ENCODE measurements at regions not wholly inside any gene's neighbourhood (a gene's known extent, or its start where the extent isn't known, plus 50 kb on each side); places are given as distances from the start of the nearest gene placed in this dataset.
"Not testable (repeated sequence)": the region's sequence is repeated elsewhere in the genome, so short reads cannot be mapped to it uniquely, and the experiment has no call there.

DNA sequence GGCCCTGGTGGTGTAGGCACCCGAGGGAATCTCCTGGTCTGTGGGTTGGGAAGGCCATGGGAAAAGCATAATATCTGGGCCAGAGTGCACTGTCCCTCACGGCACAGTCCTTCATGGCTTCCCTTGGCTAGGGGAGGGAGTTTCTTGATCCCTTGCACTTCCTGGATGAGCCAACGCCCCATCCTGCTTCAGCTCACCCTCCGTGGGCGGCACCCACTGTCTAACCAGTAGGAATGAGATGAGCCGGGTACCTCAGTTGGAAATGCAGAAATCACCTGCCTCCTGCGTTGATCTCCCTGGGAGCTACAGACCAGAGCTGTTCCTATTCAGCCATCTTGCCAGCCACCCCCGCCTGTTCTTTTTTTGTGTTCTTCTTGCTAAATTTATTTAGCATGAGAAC is 134.4 kb downstream of the LEPR start:
- Histone ChIP-seq H3K9me3 (ENCODE audit: insufficient read depth, low read depth, low read length) (no peaks in the 10 kb centered on the region), H3K4me3 (ENCODE audit: low read length) (no peak overlapping the region), H3K27ac (ENCODE audit: low read length) (no peak overlapping the region), H3K9ac (ENCODE audit: low read depth, low read length) (no peak overlapping the region), H3K36me3 (ENCODE audit: insufficient read depth, low read depth, low read length) (no peaks in the 10 kb centered on the region), H3K4me1 (ENCODE audit: insufficient read depth, low read length) (no peaks in the 10 kb centered on the region; the same call in 1 of the 2 replicates), H3K27me3 (ENCODE audit: insufficient read depth, low read length) (no peaks in the 10 kb centered on the region)

DNA sequence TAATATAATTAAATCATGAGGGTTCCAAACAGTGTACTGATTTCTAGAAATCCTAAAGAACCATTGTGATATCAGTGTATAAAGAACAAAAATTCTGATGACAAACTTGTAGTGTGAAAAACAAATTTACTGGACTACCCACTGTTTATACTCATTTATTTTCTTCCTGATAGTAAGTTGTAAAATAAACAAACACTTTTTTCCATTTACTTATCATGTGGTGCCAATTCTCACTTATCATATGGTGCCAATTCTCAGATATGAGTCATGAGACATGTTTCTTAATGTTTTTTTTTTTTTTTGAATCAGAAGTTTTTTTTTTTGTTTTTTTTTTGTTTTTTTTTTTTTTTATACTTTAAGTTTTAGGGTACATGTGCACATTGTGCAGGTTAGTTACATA is 137.7 kb downstream of the LEPR start:
- H3K27ac ChIP-seq (ENCODE audit: low read length): no peak overlapping the region
- no peaks in the 10 kb centered on the region; the same call in 1 of the 2 replicates for H3K4me1 ChIP-seq (ENCODE audit: insufficient read depth, low read length)
- no peaks in the 10 kb centered on the region for H3K27me3 ChIP-seq (ENCODE audit: insufficient read depth, low read length)
- H3K9ac ChIP-seq (ENCODE audit: low read depth, low read length): no peak overlapping the region
- H3K4me3 ChIP-seq (ENCODE audit: low read length): no peak overlapping the region
- no peaks in the 10 kb centered on the region for H3K36me3 ChIP-seq (ENCODE audit: insufficient read depth, low read depth, low read length)
- no peaks in the 10 kb centered on the region for H3K9me3 ChIP-seq (ENCODE audit: insufficient read depth, low read depth, low read length)

DNA sequence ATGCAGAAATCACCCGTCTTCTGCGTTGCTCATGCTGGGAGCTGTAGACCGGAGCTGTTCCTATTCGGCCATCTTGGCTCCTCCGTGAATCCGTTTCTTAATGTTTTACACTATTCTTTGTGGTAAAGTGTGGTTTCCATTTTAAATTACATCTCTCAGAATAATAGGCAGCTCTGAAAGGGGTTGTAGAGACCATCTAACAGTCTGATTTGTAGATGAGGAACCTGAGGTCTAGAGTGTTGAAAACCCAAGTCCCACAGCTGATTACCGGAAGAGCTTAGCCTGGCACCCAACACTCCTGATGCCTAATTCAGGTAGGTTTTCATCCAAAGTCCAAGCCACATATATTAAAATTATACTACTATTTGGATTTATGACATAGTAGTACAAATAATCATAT is 144.0 kb downstream of the LEPR start:
- H3K9ac ChIP-seq (ENCODE audit: low read depth, low read length): no peak overlapping the region
- no peaks in the 10 kb centered on the region for H3K27me3 ChIP-seq (ENCODE audit: insufficient read depth, low read length)
- H3K4me3 ChIP-seq (ENCODE audit: low read length): peak overlapping the region; percentile 11

DNA sequence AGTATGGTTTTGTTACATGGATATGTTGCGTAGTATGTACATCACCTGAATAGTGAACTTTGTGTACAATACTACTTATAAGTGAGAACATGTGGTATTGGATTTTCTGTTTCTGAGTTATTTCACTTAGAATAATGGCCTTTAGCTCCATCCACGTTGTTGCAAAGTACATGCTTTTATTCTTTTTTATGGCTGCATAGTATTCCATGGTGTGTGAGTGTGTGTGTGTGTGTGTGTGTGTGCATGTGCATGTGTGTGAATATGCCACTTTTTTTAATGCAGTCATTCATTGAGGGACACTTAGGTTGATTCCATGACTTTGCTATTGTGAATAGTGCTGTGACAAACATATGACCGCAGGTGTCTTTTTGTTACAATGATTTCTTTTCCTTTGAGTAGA is 147.8 kb downstream of the LEPR start:
- H3K9ac ChIP-seq (ENCODE audit: low read depth, low read length): no peak overlapping the region
- H3K4me1 ChIP-seq (ENCODE audit: insufficient read depth, low read length): no peaks in the 10 kb centered on the region
- no peaks in the 10 kb centered on the region for H3K36me3 ChIP-seq (ENCODE audit: insufficient read depth, low read depth, low read length)
- H3K9me3 ChIP-seq (ENCODE audit: insufficient read depth, low read depth, low read length): no peaks in the 10 kb centered on the region
- H3K4me3 ChIP-seq (ENCODE audit: low read length): no peak overlapping the region
- H3K27me3 ChIP-seq (ENCODE audit: insufficient read depth, low read length): no peaks in the 10 kb centered on the region
- no peak overlapping the region for H3K27ac ChIP-seq (ENCODE audit: low read length)

More for the DNA sequence above, 144.0 kb downstream of the LEPR start:
- H3K9me3 ChIP-seq (ENCODE audit: insufficient read depth, low read depth, low read length): no peaks in the 10 kb centered on the region
- no peaks in the 10 kb centered on the region for H3K4me1 ChIP-seq (ENCODE audit: insufficient read depth, low read length)
- H3K27ac ChIP-seq (ENCODE audit: low read length): no peak overlapping the region
- H3K36me3 ChIP-seq (ENCODE audit: insufficient read depth, low read depth, low read length): no peaks in the 10 kb centered on the region

DNA sequence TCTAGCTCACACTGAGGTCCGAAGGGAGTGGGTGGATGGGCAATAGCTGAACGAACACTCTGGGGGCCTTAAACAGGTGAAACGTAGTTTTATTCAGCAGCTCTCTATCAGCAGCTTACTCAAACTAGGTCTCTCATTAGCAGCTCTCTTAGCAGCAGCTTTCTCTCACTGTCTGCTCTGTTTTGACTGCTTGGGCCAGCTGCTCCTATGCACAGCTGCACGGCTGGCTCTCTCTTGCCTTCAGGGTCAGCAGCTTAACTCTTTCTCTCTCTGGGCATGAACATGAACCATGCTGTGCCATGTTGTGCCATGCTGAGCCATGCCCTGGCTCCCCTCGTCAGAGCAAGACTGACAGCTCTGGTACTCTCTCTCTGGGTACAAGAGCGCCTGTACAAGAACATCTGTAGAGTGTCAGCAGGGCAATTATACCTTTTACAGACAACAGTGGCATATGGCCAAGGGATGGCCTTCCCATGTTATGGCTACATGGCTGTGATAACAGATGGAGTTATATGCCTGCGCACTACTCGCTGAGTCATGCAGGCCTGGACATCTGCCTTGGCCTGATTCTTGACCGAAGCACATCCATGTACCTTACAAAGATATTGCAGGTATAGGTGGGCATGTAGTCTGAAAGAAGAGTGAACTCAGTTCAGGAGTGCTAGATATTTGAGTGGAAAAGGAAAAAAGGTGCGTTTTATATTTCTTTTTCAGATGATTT is 152.4 kb downstream of the LEPR start:
- Histone ChIP-seq H3K9me3 (ENCODE audit: insufficient read depth, low read depth, low read length) (no peaks in the 10 kb centered on the region), H3K27ac (ENCODE audit: low read length) (no peak overlapping the region), H3K4me3 (ENCODE audit: low read length) (no peak overlapping the region), H3K27me3 (ENCODE audit: insufficient read depth, low read length) (no peaks in the 10 kb centered on the region), H3K36me3 (ENCODE audit: insufficient read depth, low read depth, low read length) (no peaks in the 10 kb centered on the region), H3K4me1 (ENCODE audit: insufficient read depth, low read length) (no peaks in the 10 kb centered on the region), H3K9ac (ENCODE audit: low read depth, low read length) (no peak overlapping the region)

DNA sequence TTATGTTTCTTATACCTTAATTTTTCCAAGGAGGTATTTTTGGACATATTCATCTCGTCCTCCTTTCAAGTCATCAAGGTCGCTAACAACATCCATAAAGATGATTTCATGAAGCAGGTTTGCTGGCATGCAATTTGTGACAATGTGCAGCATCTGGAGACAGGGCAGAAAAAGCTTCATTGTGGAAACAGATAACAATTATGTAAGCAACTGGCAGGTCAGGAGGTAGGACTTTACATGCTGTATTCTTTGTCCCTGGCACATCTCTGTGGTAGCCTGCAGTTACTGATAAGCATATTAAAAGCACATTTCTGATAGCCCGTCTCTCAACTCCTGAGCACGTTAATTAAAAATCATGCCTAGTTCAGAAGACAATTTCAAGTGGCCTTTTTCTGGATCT is 156.8 kb downstream of the LEPR start:
- H3K9ac ChIP-seq (ENCODE audit: low read depth, low read length): no peak overlapping the region
- H3K27ac ChIP-seq (ENCODE audit: low read length): no peak overlapping the region
- peaks cover 3% of the 10 kb centered on the region; the same call in 1 of the 2 replicates for H3K4me1 ChIP-seq (ENCODE audit: insufficient read depth, low read length)
- H3K4me3 ChIP-seq (ENCODE audit: low read length): no peak overlapping the region
- H3K36me3 ChIP-seq (ENCODE audit: insufficient read depth, low read depth, low read length): no peaks in the 10 kb centered on the region
- no peaks in the 10 kb centered on the region for H3K27me3 ChIP-seq (ENCODE audit: insufficient read depth, low read length)
- no peaks in the 10 kb centered on the region for H3K9me3 ChIP-seq (ENCODE audit: insufficient read depth, low read depth, low read length)

- H3K27me3 ChIP-seq (ENCODE audit: insufficient read depth, low read length); H3K4me3 ChIP-seq (ENCODE audit: low read length); H3K4me1 ChIP-seq (ENCODE audit: insufficient read depth, low read length); H3K27ac ChIP-seq (ENCODE audit: low read length); H3K36me3 ChIP-seq (ENCODE audit: insufficient read depth, low read depth, low read length); H3K9ac ChIP-seq (ENCODE audit: low read depth, low read length); H3K9me3 ChIP-seq (ENCODE audit: insufficient read depth, low read depth, low read length): not testable (repeated sequence)
These were observed 157.5 kb downstream of the LEPR start for GRCh38 chr1:65577982-65578381.

- Histone ChIP-seq H3K9ac (ENCODE audit: low read depth, low read length) (no peak overlapping the region), H3K27ac (ENCODE audit: low read length) (no peak overlapping the region), H3K9me3 (ENCODE audit: insufficient read depth, low read depth, low read length) (no peaks in the 10 kb centered on the region), H3K36me3 (ENCODE audit: insufficient read depth, low read depth, low read length) (no peaks in the 10 kb centered on the region), H3K4me1 (ENCODE audit: insufficient read depth, low read length) (peaks cover 3% of the 10 kb centered on the region; the same call in 1 of the 2 replicates), H3K4me3 (ENCODE audit: low read length) (no peak overlapping the region), H3K27me3 (ENCODE audit: insufficient read depth, low read length) (no peaks in the 10 kb centered on the region)
These were observed 160.7 kb downstream of the LEPR start for GRCh38 chr1:65581119-65581518.

- Histone ChIP-seq H3K36me3 (ENCODE audit: insufficient read depth, low read depth, low read length) (no peaks in the 10 kb centered on the region), H3K9ac (ENCODE audit: low read depth, low read length) (no peak overlapping the region), H3K4me1 (ENCODE audit: insufficient read depth, low read length) (peaks cover 3% of the 10 kb centered on the region; the same call in 1 of the 2 replicates), H3K4me3 (ENCODE audit: low read length) (no peak overlapping the region), H3K27me3 (ENCODE audit: insufficient read depth, low read length) (no peaks in the 10 kb centered on the region), H3K27ac (ENCODE audit: low read length) (no peak overlapping the region), H3K9me3 (ENCODE audit: insufficient read depth, low read depth, low read length) (no peaks in the 10 kb centered on the region)
These were observed 163.9 kb downstream of the LEPR start for GRCh38 chr1:65584399-65584798.

DNA sequence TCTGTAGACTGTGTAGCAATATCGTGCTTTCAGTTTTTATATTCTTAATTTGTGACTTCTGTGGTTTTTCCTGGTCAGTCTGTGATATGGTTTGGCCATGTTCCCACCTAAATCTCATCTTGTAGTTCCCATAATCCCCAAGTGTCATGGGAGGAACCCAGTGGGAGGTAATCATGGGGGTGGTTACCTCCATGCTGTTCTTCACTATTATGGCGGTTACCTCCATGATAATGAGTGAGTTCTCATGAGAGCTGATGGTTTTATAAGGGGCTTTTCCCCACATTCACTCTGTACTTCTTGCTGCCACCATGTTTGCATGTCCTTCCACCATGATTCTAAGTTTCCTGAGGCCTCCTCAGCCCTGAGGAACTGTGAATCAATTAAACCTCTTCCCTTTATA is 169.8 kb downstream of the LEPR start:
- H3K9ac ChIP-seq (ENCODE audit: low read depth, low read length): no peak overlapping the region
- no peak overlapping the region for H3K27ac ChIP-seq (ENCODE audit: low read length)
- no peak overlapping the region for H3K4me3 ChIP-seq (ENCODE audit: low read length)
- H3K4me1 ChIP-seq (ENCODE audit: insufficient read depth, low read length): no peaks in the 10 kb centered on the region
- no peaks in the 10 kb centered on the region for H3K27me3 ChIP-seq (ENCODE audit: insufficient read depth, low read length)
- H3K36me3 ChIP-seq (ENCODE audit: insufficient read depth, low read depth, low read length): no peaks in the 10 kb centered on the region
- H3K9me3 ChIP-seq (ENCODE audit: insufficient read depth, low read depth, low read length): no peaks in the 10 kb centered on the region

DNA sequence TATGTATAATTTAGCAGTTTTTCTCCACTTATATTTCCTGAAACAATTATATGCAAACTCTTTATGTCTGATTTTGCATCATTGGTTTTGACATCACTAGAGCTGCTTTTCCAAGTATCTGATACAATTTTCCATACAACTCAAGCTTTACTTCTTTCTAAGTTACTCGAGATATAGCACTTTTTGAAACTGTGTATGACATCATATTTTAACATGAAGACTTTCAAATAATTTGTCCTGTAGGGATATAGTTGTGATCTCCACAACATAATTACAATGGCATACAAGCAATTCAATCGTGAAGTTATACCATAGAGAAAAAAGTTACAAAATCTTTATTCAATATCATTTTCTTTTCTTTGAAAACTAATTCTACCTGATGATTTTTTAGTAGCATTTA is 173.0 kb downstream of the LEPR start:
- Histone ChIP-seq H3K27me3 (ENCODE audit: insufficient read depth, low read length) (no peaks in the 10 kb centered on the region), H3K27ac (ENCODE audit: low read length) (no peak overlapping the region), H3K9me3 (ENCODE audit: insufficient read depth, low read depth, low read length) (no peaks in the 10 kb centered on the region), H3K9ac (ENCODE audit: low read depth, low read length) (no peak overlapping the region), H3K4me1 (ENCODE audit: insufficient read depth, low read length) (no peaks in the 10 kb centered on the region), H3K4me3 (ENCODE audit: low read length) (no peak overlapping the region), H3K36me3 (ENCODE audit: insufficient read depth, low read depth, low read length) (no peaks in the 10 kb centered on the region)

- H3K4me1 ChIP-seq (ENCODE audit: insufficient read depth, low read length): no peaks in the 10 kb centered on the region
- H3K4me3 ChIP-seq (ENCODE audit: low read length): no peak overlapping the region
- H3K27me3 ChIP-seq (ENCODE audit: insufficient read depth, low read length): no peaks in the 10 kb centered on the region
- H3K9ac ChIP-seq (ENCODE audit: low read depth, low read length): no peak overlapping the region
- no peaks in the 10 kb centered on the region for H3K9me3 ChIP-seq (ENCODE audit: insufficient read depth, low read depth, low read length)
- no peak overlapping the region for H3K27ac ChIP-seq (ENCODE audit: low read length)
- H3K36me3 ChIP-seq (ENCODE audit: insufficient read depth, low read depth, low read length): no peaks in the 10 kb centered on the region
These were observed 175.3 kb downstream of the LEPR start for GRCh38 chr1:65595724-65596123.
